Activated CD4-positive, alpha-beta memory T cell treated with anti-CD3 and anti-CD28 coated beads for 36 hours (primary cell): ENCODE measurements at regions not wholly inside any gene's neighbourhood (a gene's known extent, or its start where the extent isn't known, plus 50 kb on each side); places are given as distances from the start of the nearest gene placed in this dataset.

Experiments used
- CTCF ChIA-PET: fragments of 350-600 bp; sonication (Branson Sonifier 250); formaldehyde crosslinking; loops from one replicate; lab custom pipeline; 2021; ENCODE audit warnings: antibody characterized with exemption, inconsistent platforms; lab: Charles Lee
- POLR2A ChIA-PET: fragments of 350-600 bp; sonication (Branson Sonifier 250); formaldehyde crosslinking; loops from one replicate; lab custom pipeline; 2021; ENCODE audit warnings: antibody characterized with exemption; lab: Charles Lee
- DNase-seq: peaks from one replicate; pipeline ENCODE4 v3.0.0-alpha.2; 2020
- H3K27ac Mint-ChIP-seq: one replicate; pipeline ENCODE4 v1.8.0; 2021; ENCODE audit warnings: mixed read lengths
- H3K27me3 Mint-ChIP-seq: one replicate; pipeline ENCODE4 v1.8.0; 2021; ENCODE audit warnings: mixed read lengths
- H3K36me3 Mint-ChIP-seq: one replicate; pipeline ENCODE4 v1.8.0; 2021; ENCODE audit warnings: mixed read lengths
- H3K4me1 Mint-ChIP-seq: one replicate; pipeline ENCODE4 v1.8.0; 2021; ENCODE audit warnings: low read depth, mixed read lengths
- H3K4me3 Mint-ChIP-seq: one replicate; pipeline ENCODE4 v1.8.0; 2021; ENCODE audit warnings: mild to moderate bottlenecking, mixed read lengths
- H3K9me3 Mint-ChIP-seq: one replicate; pipeline ENCODE4 v1.8.0; 2021; ENCODE audit warnings: mixed read lengths
- intact Hi-C: fragments of 100-400 bp; cut with micrococcal nuclease; formaldehyde crosslinking; loops from one replicate; pipeline ENCODE4 v1.15.1; 2023

- H3K27ac Mint-ChIP-seq = no peak overlapping the region
- ChIA-PET POLR2A (no interaction called here), CTCF (no interaction called here)
- no peak overlapping the region for H3K4me3 Mint-ChIP-seq
- peaks cover 7% of the 10 kb centered on the region for H3K27me3 Mint-ChIP-seq
- no peaks in the 10 kb centered on the region for H3K9me3 Mint-ChIP-seq
- intact Hi-C loops = no loop called here
- no peak for DNase-seq
- H3K36me3 Mint-ChIP-seq = no peaks in the 10 kb centered on the region
- H3K4me1 Mint-ChIP-seq = no peaks in the 10 kb centered on the region
These were observed 65.2 kb downstream of the OTX2 start for GRCh38 chr14:56745097-56745496.

- intact Hi-C loops = no loop called here
- CTCF ChIA-PET = no interaction called here
- no peaks in the 10 kb centered on the region for H3K4me1 Mint-ChIP-seq
- H3K27me3 Mint-ChIP-seq = peaks cover 2% of the 10 kb centered on the region
- POLR2A ChIA-PET = no interaction called here
- no peaks in the 10 kb centered on the region for H3K9me3 Mint-ChIP-seq
- no peak for DNase-seq
- no peak overlapping the region for H3K4me3 Mint-ChIP-seq
- H3K27ac Mint-ChIP-seq = no peak overlapping the region
- no peaks in the 10 kb centered on the region for H3K36me3 Mint-ChIP-seq
These were observed 66.3 kb downstream of the OTX2 start for GRCh38 chr14:56744016-56744415.

- Mint-ChIP-seq H3K4me3 (no peak overlapping the region), H3K36me3 (no peaks in the 10 kb centered on the region), H3K9me3 (no peaks in the 10 kb centered on the region), H3K27me3 (peaks cover 6% of the 10 kb centered on the region), H3K27ac (no peak overlapping the region), H3K4me1 (no peaks in the 10 kb centered on the region)
- intact Hi-C loops = no loop called here
- ChIA-PET POLR2A (no interaction called here), CTCF (interaction anchor here (0.5 kb wide), 1 partner anchor 83 kb away, joined by 4 read pairs; no protein-coding TSS in a partner anchor)
- no peak for DNase-seq
These were observed 67.8 kb downstream of the OTX2 start for GRCh38 chr14:56742391-56742878.

- Mint-ChIP-seq H3K9me3 (no peaks in the 10 kb centered on the region), H3K36me3 (no peaks in the 10 kb centered on the region), H3K27me3 (peaks cover 6% of the 10 kb centered on the region), H3K4me1 (no peaks in the 10 kb centered on the region), H3K4me3 (no peak overlapping the region), H3K27ac (no peak overlapping the region)
- DNase-seq = no peak
- ChIA-PET POLR2A (no interaction called here), CTCF (no interaction called here)
- intact Hi-C loops = no loop called here
These were observed 69.0 kb downstream of the OTX2 start for GRCh38 chr14:56741325-56741724.

GRCh38 chr14:56738020-56738419 is 72.3 kb downstream of the OTX2 start:
- POLR2A ChIA-PET = no interaction called here
- intact Hi-C loops = no loop called here
- H3K27me3 Mint-ChIP-seq = peaks cover 9% of the 10 kb centered on the region
- H3K9me3 Mint-ChIP-seq = no peaks in the 10 kb centered on the region
- no peak for DNase-seq
- no peaks in the 10 kb centered on the region for H3K36me3 Mint-ChIP-seq
- H3K27ac Mint-ChIP-seq = no peak overlapping the region
- H3K4me1 Mint-ChIP-seq = no peaks in the 10 kb centered on the region
- CTCF ChIA-PET = no interaction called here
- H3K4me3 Mint-ChIP-seq = no peak overlapping the region

GRCh38 chr14:56733396-56733795 is 76.9 kb downstream of the OTX2 start:
- Mint-ChIP-seq H3K36me3 (no peaks in the 10 kb centered on the region), H3K9me3 (no peaks in the 10 kb centered on the region), H3K4me1 (no peaks in the 10 kb centered on the region), H3K27me3 (peaks cover 23% of the 10 kb centered on the region), H3K4me3 (no peak overlapping the region), H3K27ac (no peak overlapping the region)
- intact Hi-C loops = no loop called here
- POLR2A ChIA-PET = no interaction called here
- DNase-seq = no peak
- CTCF ChIA-PET = no interaction called here

GRCh38 chr14:56731187-56731586 is 79.1 kb downstream of the OTX2 start:
- no peaks in the 10 kb centered on the region for H3K4me1 Mint-ChIP-seq
- H3K4me3 Mint-ChIP-seq = no peak overlapping the region
- intact Hi-C loops = no loop called here
- no peak overlapping the region for H3K27ac Mint-ChIP-seq
- H3K36me3 Mint-ChIP-seq = no peaks in the 10 kb centered on the region
- peaks cover 23% of the 10 kb centered on the region for H3K27me3 Mint-ChIP-seq
- H3K9me3 Mint-ChIP-seq = no peaks in the 10 kb centered on the region
- CTCF ChIA-PET = no interaction called here
- DNase-seq = no peak
- POLR2A ChIA-PET = no interaction called here

- intact Hi-C loops = no loop called here
- peaks cover 23% of the 10 kb centered on the region for H3K27me3 Mint-ChIP-seq
These were observed 79.6 kb downstream of the OTX2 start for GRCh38 chr14:56730538-56731145.

GRCh38 chr14:56724013-56724412 is 86.3 kb downstream of the OTX2 start:
- H3K27ac Mint-ChIP-seq = no peak overlapping the region
- H3K4me3 Mint-ChIP-seq = no peak overlapping the region
- no peaks in the 10 kb centered on the region for H3K36me3 Mint-ChIP-seq
- peaks cover 13% of the 10 kb centered on the region for H3K27me3 Mint-ChIP-seq
- intact Hi-C loops = no loop called here
- CTCF ChIA-PET = no interaction called here
- DNase-seq = no peak
- H3K9me3 Mint-ChIP-seq = no peaks in the 10 kb centered on the region
- H3K4me1 Mint-ChIP-seq = no peaks in the 10 kb centered on the region
- POLR2A ChIA-PET = no interaction called here

More at GRCh38 chr14:56730538-56731145, 79.6 kb downstream of the OTX2 start:
- H3K4me3 Mint-ChIP-seq = no peak overlapping the region
- H3K36me3 Mint-ChIP-seq = no peaks in the 10 kb centered on the region
- no peaks in the 10 kb centered on the region for H3K9me3 Mint-ChIP-seq
- POLR2A ChIA-PET = no interaction called here
- no peak for DNase-seq
- H3K4me1 Mint-ChIP-seq = no peaks in the 10 kb centered on the region
- CTCF ChIA-PET = no interaction called here
- no peak overlapping the region for H3K27ac Mint-ChIP-seq

- intact Hi-C loops = no loop called here
- DNase-seq = no peak
- POLR2A ChIA-PET = no interaction called here
- H3K27ac Mint-ChIP-seq = no peak overlapping the region
- no peak overlapping the region for H3K4me3 Mint-ChIP-seq
- no peaks in the 10 kb centered on the region for H3K9me3 Mint-ChIP-seq
- H3K36me3 Mint-ChIP-seq = no peaks in the 10 kb centered on the region
- no peaks in the 10 kb centered on the region for H3K4me1 Mint-ChIP-seq
- peaks cover 13% of the 10 kb centered on the region for H3K27me3 Mint-ChIP-seq
- CTCF ChIA-PET = interaction anchor here (0.9 kb wide), 1 partner anchor 233 kb away, joined by 3 read pairs; no protein-coding TSS in a partner anchor
These were observed 86.9 kb downstream of the OTX2 start for GRCh38 chr14:56723418-56723817.

- CTCF ChIA-PET = no interaction called here
- intact Hi-C loops = no loop called here
- DNase-seq = no peak
- no peak overlapping the region for H3K4me3 Mint-ChIP-seq
- no peaks in the 10 kb centered on the region for H3K36me3 Mint-ChIP-seq
- H3K4me1 Mint-ChIP-seq = no peaks in the 10 kb centered on the region
- POLR2A ChIA-PET = no interaction called here
- no peaks in the 10 kb centered on the region for H3K9me3 Mint-ChIP-seq
- H3K27me3 Mint-ChIP-seq = peaks cover 12% of the 10 kb centered on the region
- H3K27ac Mint-ChIP-seq = no peak overlapping the region
These were observed 89.4 kb downstream of the OTX2 start for GRCh38 chr14:56720703-56721460.

- intact Hi-C loops = no loop called here
These were observed 92.0 kb downstream of the OTX2 start for GRCh38 chr14:56718312-56718711.

GRCh38 chr14:56716705-56717104 is 93.6 kb downstream of the OTX2 start:
- Mint-ChIP-seq H3K27me3 (no peaks in the 10 kb centered on the region), H3K36me3 (no peaks in the 10 kb centered on the region), H3K4me3 (no peak overlapping the region), H3K9me3 (no peaks in the 10 kb centered on the region), H3K27ac (no peak overlapping the region), H3K4me1 (no peaks in the 10 kb centered on the region)
- intact Hi-C loops = no loop called here
- no peak for DNase-seq
- POLR2A ChIA-PET = no interaction called here
- CTCF ChIA-PET = no interaction called here

More at GRCh38 chr14:56718312-56718711, 92.0 kb downstream of the OTX2 start:
- Mint-ChIP-seq H3K36me3 (no peaks in the 10 kb centered on the region), H3K4me1 (no peaks in the 10 kb centered on the region), H3K9me3 (no peaks in the 10 kb centered on the region), H3K27ac (no peak overlapping the region), H3K27me3 (peaks cover 4% of the 10 kb centered on the region), H3K4me3 (no peak overlapping the region)
- DNase-seq = no peak
- CTCF ChIA-PET = no interaction called here
- POLR2A ChIA-PET = no interaction called here
